OCI-LY1 (cell line): ENCODE measurements at regions not wholly inside any gene's neighbourhood (a gene's known extent, or its start where the extent isn't known, plus 50 kb on each side); places are given as distances from the start of the nearest gene placed in this dataset.

Experiments used
- H2AFZ ChIP-seq: fragments of 200-600 bp; sonication (generic), shearing (Covaris generic); 2 replicates; pipeline ENCODE4 v1.6.0; 2014; ENCODE audit warnings: antibody characterized with exemption, mild to moderate bottlenecking, low read length
- H3F3A ChIP-seq: fragments of 200-600 bp; sonication (generic), shearing (Covaris generic); 2 replicates; pipeline ENCODE4 v1.6.0; 2014; ENCODE audit warnings: mild to moderate bottlenecking, antibody characterized with exemption, low read length, moderate library complexity; ENCODE audit not compliant: insufficient read depth
- H3K27ac ChIP-seq: fragments of 200-600 bp; sonication (generic); 2 replicates; pipeline ENCODE4 v1.5.1; 2014; ENCODE audit warnings: low read length, mixed run types, mild to moderate bottlenecking, low read depth; ENCODE audit not compliant: poor library complexity, severe bottlenecking
- H3K27me3 ChIP-seq: fragments of 200-600 bp; sonication (generic); 2 replicates; pipeline ENCODE4 v1.6.0; 2014; ENCODE audit warnings: antibody characterized with exemption, mild to moderate bottlenecking, low read length, moderate library complexity; ENCODE audit not compliant: insufficient read depth
- H3K36me3 ChIP-seq: fragments of 200-600 bp; sonication (generic); 2 replicates; pipeline ENCODE4 v1.6.1; 2014; ENCODE audit warnings: mild to moderate bottlenecking, antibody characterized with exemption, low read length, moderate library complexity, mixed read lengths; ENCODE audit not compliant: insufficient read depth
- H3K4me1 ChIP-seq: fragments of 200-600 bp; sonication (generic); 2 replicates; pipeline ENCODE4 v1.5.1; 2014; ENCODE audit warnings: mild to moderate bottlenecking, low read length, moderate library complexity; ENCODE audit not compliant: insufficient read depth, severe bottlenecking
- H3K4me2 ChIP-seq: fragments of 200-600 bp; sonication (generic), shearing (Covaris generic); 2 replicates; pipeline ENCODE4 v1.6.1; 2014; ENCODE audit warnings: low read length
- H3K4me3 ChIP-seq: fragments of 200-600 bp; sonication (generic); 2 replicates; pipeline ENCODE4 v1.5.1; 2014; ENCODE audit warnings: low read length, low read depth, mild to moderate bottlenecking, mixed read lengths; ENCODE audit not compliant: poor library complexity, severe bottlenecking
- H3K79me2 ChIP-seq: fragments of 200-600 bp; shearing (Covaris generic); 2 replicates; pipeline ENCODE4 v1.6.1; 2016; ENCODE audit warnings: mixed run types, low read length, mixed read lengths; ENCODE audit not compliant: insufficient read depth
- H3K9ac ChIP-seq: fragments of 200-600 bp; sonication (generic), shearing (Covaris generic); 2 replicates; pipeline ENCODE4 v1.6.1; 2014; ENCODE audit warnings: mild to moderate bottlenecking, low read length, mixed read lengths
- H3K9me2 ChIP-seq: fragments of 200-600 bp; sonication (generic), shearing (Covaris generic); 2 replicates; pipeline ENCODE4 v1.6.1; 2014; ENCODE audit warnings: low read depth, mild to moderate bottlenecking, low read length, mixed read lengths
- H3K9me3 ChIP-seq: fragments of 200-600 bp; shearing (Covaris generic); 2 replicates; pipeline ENCODE4 v1.6.1; 2014; ENCODE audit warnings: low read length, mixed read lengths
- H4K20me1 ChIP-seq: fragments of 200-600 bp; sonication (generic), shearing (Covaris generic); 2 replicates; pipeline ENCODE4 v1.6.0; 2016; ENCODE audit warnings: mild to moderate bottlenecking, low read length; ENCODE audit not compliant: insufficient read depth
- CTCF ChIP-seq: fragments of 200-600 bp; sonication (generic), shearing (Covaris generic); IDR thresholded peaks from 2 replicates; pipeline ENCODE4 v1.5.1; 2017; ENCODE audit warnings: mild to moderate bottlenecking, antibody characterized with exemption, low read length, moderate library complexity, mixed read lengths
- EZH2 ChIP-seq: fragments of 200-600 bp; sonication (generic), shearing (Covaris generic); IDR thresholded peaks from 2 replicates; pipeline ENCODE4 v1.8.0; 2017; ENCODE audit warnings: borderline replicate concordance, mixed run types, mild to moderate bottlenecking, antibody characterized with exemption, low read length, moderate library complexity, mixed read lengths

GRCh38 chr3:30112411-30112810 is 494.0 kb upstream of the TGFBR2 start:
- H3K79me2 ChIP-seq, result no peaks in the 10 kb centered on the region
- no peaks in the 10 kb centered on the region for H3K4me1 ChIP-seq
- H3K4me3 ChIP-seq, result no peak overlapping the region
- TF ChIP-seq CTCF (no peak), EZH2 (no peak)
- no peak overlapping the region for H3K27ac ChIP-seq
- H4K20me1 ChIP-seq, result no peaks in the 10 kb centered on the region
- H3K9me2 ChIP-seq, result no peaks in the 10 kb centered on the region
- no peak overlapping the region for H3K4me2 ChIP-seq
- H3K27me3 ChIP-seq, result no peaks in the 10 kb centered on the region
- no peaks in the 10 kb centered on the region for H3K9me3 ChIP-seq
- H3K9ac ChIP-seq, result no peak overlapping the region
- H3K36me3 ChIP-seq, result no peaks in the 10 kb centered on the region
- H3F3A ChIP-seq, result no peaks in the 10 kb centered on the region
- no peak overlapping the region for H2AFZ ChIP-seq

GRCh38 chr3:30112902-30113484 is 493.4 kb upstream of the TGFBR2 start:
- Histone ChIP-seq H3K4me2 (no peak overlapping the region), H4K20me1 (no peaks in the 10 kb centered on the region), H3K9ac (no peak overlapping the region), H2AFZ (no peak overlapping the region), H3K27ac (no peak overlapping the region), H3K79me2 (no peaks in the 10 kb centered on the region), H3K9me2 (no peaks in the 10 kb centered on the region), H3K36me3 (no peaks in the 10 kb centered on the region), H3K9me3 (no peaks in the 10 kb centered on the region), H3K27me3 (no peaks in the 10 kb centered on the region), H3F3A (no peaks in the 10 kb centered on the region), H3K4me1 (no peaks in the 10 kb centered on the region), H3K4me3 (no peak overlapping the region)
- TF ChIP-seq EZH2 (no peak), CTCF (peak; percentile 77)

GRCh38 chr3:30113906-30114305 is 492.5 kb upstream of the TGFBR2 start:
- no peaks in the 10 kb centered on the region for H3K79me2 ChIP-seq
- H3K9ac ChIP-seq, result no peak overlapping the region
- no peaks in the 10 kb centered on the region for H3K27me3 ChIP-seq
- no peak overlapping the region for H3K4me2 ChIP-seq
- H3K4me3 ChIP-seq, result no peak overlapping the region
- H3K9me3 ChIP-seq, result no peaks in the 10 kb centered on the region
- no peaks in the 10 kb centered on the region for H3K9me2 ChIP-seq
- no peaks in the 10 kb centered on the region for H3K4me1 ChIP-seq
- TF ChIP-seq CTCF (no peak), EZH2 (no peak)
- no peak overlapping the region for H3K27ac ChIP-seq
- H3K36me3 ChIP-seq, result no peaks in the 10 kb centered on the region
- H2AFZ ChIP-seq, result no peak overlapping the region
- H3F3A ChIP-seq, result no peaks in the 10 kb centered on the region
- no peaks in the 10 kb centered on the region for H4K20me1 ChIP-seq
